ENCODE measurements at regions not wholly inside any gene's neighbourhood (a gene's known extent, or its start where the extent isn't known, plus 50 kb on each side); places are given as distances from the start of the nearest gene placed in this dataset.

DNA sequence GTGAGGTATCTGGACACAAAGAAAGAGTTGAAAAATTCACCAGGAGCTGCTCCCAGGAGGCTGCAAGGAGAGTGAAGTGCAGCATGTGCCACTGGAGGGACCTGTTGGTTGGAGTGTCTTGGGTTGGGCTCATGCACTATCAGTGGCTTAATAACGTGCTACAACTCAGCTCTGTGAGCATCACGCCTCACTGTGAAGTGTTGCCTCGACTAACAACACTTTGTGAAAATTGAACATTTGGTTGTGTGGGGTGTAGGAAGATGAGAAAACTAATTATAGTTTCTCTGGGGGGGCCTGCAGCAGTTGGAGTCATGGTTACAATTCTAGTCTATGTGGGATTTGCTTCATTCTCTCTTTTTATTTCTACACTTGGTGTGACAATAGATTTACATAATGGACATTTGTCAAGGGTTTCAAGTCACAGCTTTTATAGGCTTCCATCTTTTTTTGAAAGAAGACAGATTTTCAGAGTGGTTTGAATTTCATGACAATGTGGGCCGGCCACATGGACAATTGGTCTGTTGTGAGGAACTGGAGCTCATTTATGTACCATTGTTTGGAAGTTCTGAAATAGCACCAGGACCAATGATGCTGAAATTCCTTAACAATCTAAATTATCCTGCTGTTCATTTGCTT, 121.3 kb downstream of the RAMP3 start:
- TF ChIP-seq FOXM1 (IDR thresholded peaks at IDR 0.05; ENCODE audit: borderline replicate concordance, low read depth) = no peak

- TF ChIP-seq YY1 (IDR thresholded peaks at IDR 0.05; ENCODE audit: low read depth) = no peak
- TF ChIP-seq USF1 (IDR thresholded peaks at IDR 0.05) = no peak
- no peak for TF ChIP-seq FOXM1 (IDR thresholded peaks at IDR 0.05; ENCODE audit: borderline replicate concordance, low read depth)
- no peak for TF ChIP-seq CEBPB (IDR thresholded peaks at IDR 0.05)
- TF ChIP-seq NFIC (IDR thresholded peaks at IDR 0.05) = no peak
- no peak for TF ChIP-seq ZBTB7A (IDR thresholded peaks at IDR 0.05; ENCODE audit: low read depth)
- no peak for TF ChIP-seq TAF1 (IDR thresholded peaks at IDR 0.05; ENCODE audit: low read depth)
- TF ChIP-seq, protein P1, sequence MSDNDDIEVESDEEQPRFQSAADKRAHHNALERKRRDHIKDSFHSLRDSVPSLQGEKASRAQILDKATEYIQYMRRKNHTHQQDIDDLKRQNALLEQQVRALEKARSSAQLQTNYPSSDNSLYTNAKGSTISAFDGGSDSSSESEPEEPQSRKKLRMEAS (IDR thresholded peaks at IDR 0.05) = no peak
- TF ChIP-seq TCF12 (IDR thresholded peaks at IDR 0.05; ENCODE audit: low read depth) = no peak
- no peak for TF ChIP-seq RAD21 (IDR thresholded peaks at IDR 0.05; ENCODE audit: low read depth)
- no peak for TF ChIP-seq CREB1 (IDR thresholded peaks at IDR 0.05; ENCODE audit: low read depth)
- TF ChIP-seq EP300 (IDR thresholded peaks at IDR 0.05; ENCODE audit: borderline replicate concordance) = no peak
- no peak for TF ChIP-seq EGR1 (IDR thresholded peaks at IDR 0.05)
- TF ChIP-seq, protein P2, sequence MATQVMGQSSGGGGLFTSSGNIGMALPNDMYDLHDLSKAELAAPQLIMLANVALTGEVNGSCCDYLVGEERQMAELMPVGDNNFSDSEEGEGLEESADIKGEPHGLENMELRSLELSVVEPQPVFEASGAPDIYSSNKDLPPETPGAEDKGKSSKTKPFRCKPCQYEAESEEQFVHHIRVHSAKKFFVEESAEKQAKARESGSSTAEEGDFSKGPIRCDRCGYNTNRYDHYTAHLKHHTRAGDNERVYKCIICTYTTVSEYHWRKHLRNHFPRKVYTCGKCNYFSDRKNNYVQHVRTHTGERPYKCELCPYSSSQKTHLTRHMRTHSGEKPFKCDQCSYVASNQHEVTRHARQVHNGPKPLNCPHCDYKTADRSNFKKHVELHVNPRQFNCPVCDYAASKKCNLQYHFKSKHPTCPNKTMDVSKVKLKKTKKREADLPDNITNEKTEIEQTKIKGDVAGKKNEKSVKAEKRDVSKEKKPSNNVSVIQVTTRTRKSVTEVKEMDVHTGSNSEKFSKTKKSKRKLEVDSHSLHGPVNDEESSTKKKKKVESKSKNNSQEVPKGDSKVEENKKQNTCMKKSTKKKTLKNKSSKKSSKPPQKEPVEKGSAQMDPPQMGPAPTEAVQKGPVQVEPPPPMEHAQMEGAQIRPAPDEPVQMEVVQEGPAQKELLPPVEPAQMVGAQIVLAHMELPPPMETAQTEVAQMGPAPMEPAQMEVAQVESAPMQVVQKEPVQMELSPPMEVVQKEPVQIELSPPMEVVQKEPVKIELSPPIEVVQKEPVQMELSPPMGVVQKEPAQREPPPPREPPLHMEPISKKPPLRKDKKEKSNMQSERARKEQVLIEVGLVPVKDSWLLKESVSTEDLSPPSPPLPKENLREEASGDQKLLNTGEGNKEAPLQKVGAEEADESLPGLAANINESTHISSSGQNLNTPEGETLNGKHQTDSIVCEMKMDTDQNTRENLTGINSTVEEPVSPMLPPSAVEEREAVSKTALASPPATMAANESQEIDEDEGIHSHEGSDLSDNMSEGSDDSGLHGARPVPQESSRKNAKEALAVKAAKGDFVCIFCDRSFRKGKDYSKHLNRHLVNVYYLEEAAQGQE (IDR thresholded peaks at IDR 0.05; ENCODE audit: low read depth) = no peak
Observed at GRCh38 chr7:45290880-45291279, 133.3 kb downstream of the RAMP3 start.

DNA sequence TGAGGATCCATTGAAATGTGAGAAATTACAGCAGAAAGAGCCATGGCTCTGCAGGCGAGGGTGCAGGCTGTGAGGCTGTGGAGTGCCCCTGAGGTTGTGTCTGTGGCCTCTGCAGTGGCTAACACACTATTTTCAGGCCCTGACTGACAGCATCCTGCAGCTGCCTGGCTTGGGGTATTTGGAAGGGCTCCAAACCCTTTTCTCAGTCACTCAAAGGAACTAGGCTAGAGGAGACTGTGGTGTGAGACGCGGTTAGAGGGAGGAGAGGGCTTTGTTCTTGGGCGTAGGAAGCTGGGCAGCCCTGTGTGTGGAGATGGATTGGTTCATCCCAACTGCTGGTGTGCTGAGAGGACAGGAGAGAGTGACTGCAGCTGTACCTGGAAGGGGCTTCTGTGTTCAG, 134.9 kb downstream of the RAMP3 start:
- TF ChIP-seq RAD21 (IDR thresholded peaks at IDR 0.05; ENCODE audit: low read depth) (no peak), USF1 (IDR thresholded peaks at IDR 0.05) (no peak)

DNA sequence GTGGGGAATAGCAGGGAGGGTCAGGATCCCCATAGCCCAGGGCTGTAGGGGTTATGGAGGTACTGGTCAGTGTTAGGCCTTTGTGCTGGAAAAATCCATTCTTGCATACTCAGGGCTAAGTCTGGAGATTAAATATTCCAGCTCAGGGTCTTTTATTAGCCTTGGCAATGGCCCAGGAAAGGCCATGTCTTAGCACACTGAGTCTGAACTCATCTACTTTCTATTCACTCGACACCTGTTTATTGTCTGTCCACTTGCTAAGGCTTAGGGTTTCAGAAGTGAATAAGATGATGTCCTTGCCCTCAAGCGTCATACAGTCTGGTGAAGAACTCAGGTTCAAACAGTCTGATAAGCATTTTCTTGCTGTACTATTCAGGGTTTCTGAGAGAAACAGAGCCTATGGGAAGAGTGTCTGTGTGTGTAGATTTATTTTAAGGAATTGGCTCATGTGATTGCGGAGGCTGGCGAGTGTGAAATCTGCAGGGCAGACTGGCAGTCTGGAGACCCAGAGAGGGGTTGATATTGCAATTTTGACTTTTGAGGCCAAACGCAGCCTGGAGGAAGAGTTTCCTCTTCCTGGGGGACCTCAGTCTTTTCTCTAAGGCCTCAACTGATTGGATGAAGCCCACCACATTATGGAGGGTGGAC, 135.8 kb downstream of the RAMP3 start:
- no peak for TF ChIP-seq TCF12 (IDR thresholded peaks at IDR 0.05; ENCODE audit: low read depth)
- TF ChIP-seq YY1 (IDR thresholded peaks at IDR 0.05; ENCODE audit: low read depth) = no peak
- TF ChIP-seq ZBTB7A (IDR thresholded peaks at IDR 0.05; ENCODE audit: low read depth) = no peak
- TF ChIP-seq, protein P2 (IDR thresholded peaks at IDR 0.05; ENCODE audit: low read depth) = no peak
- no peak for TF ChIP-seq RAD21 (IDR thresholded peaks at IDR 0.05; ENCODE audit: low read depth)
- no peak for TF ChIP-seq CEBPB (IDR thresholded peaks at IDR 0.05)
- TF ChIP-seq EP300 (IDR thresholded peaks at IDR 0.05; ENCODE audit: borderline replicate concordance) = no peak
- no peak for TF ChIP-seq USF1 (IDR thresholded peaks at IDR 0.05)
- no peak for TF ChIP-seq TAF1 (IDR thresholded peaks at IDR 0.05; ENCODE audit: low read depth)
- TF ChIP-seq FOXM1 (IDR thresholded peaks at IDR 0.05; ENCODE audit: borderline replicate concordance, low read depth) = no peak
- no peak for TF ChIP-seq CREB1 (IDR thresholded peaks at IDR 0.05; ENCODE audit: low read depth)
- TF ChIP-seq TEAD4 (IDR thresholded peaks at IDR 0.05) = no peak
- TF ChIP-seq EGR1 (IDR thresholded peaks at IDR 0.05) = no peak
- TF ChIP-seq NFIC (IDR thresholded peaks at IDR 0.05) = no peak
- TF ChIP-seq, protein P1 (IDR thresholded peaks at IDR 0.05) = no peak

DNA sequence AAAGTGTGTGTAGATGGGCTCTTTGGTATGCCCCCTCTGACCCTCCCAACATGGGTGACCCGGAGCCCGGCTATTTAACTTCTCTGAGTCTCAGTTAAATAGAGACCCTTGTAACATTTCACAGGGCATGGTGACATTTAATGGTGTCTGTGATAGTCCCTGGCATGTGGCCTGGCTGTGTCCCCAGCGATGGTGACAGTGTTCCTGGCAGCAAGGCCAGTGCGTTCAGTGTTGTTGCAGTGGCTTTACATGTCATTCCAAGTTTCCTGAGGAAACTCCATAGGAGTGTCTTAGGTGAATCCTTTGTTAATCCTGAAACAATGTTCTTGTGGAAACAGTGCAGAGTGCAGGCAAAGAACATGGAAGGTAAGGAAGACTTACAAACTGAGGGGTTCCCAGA, 137.0 kb downstream of the RAMP3 start:
- TF ChIP-seq EP300 (IDR thresholded peaks at IDR 0.05; ENCODE audit: borderline replicate concordance) (no peak), CREB1 (IDR thresholded peaks at IDR 0.05; ENCODE audit: low read depth) (no peak), ZBTB7A (IDR thresholded peaks at IDR 0.05; ENCODE audit: low read depth) (no peak), NFIC (IDR thresholded peaks at IDR 0.05) (no peak), RAD21 (IDR thresholded peaks at IDR 0.05; ENCODE audit: low read depth) (no peak)
- TF ChIP-seq, protein P2 (IDR thresholded peaks at IDR 0.05; ENCODE audit: low read depth) = no peak

All from Ishikawa (cell line).